CD14-positive monocyte (primary cell): ENCODE measurements at regions not wholly inside any gene's neighbourhood (a gene's known extent, or its start where the extent isn't known, plus 50 kb on each side); places are given as distances from the start of the nearest gene placed in this dataset.

ENCODE experiments used
- DNase-seq, 3 donors: peaks; one replicate each; pipeline ENCODE4 v3.0.0-alpha.2; 2011 to 2022
- H2AFZ ChIP-seq: 2 replicates; pipeline ENCODE4 v1.6.0; 2012; ENCODE audit warnings: mild to moderate bottlenecking, low read depth, low read length, inconsistent platforms; ENCODE audit not compliant: insufficient read depth, poor library complexity, severe bottlenecking
- H3K27ac ChIP-seq, 2 donors: 1 replicate in 1 of 2; 2 replicates in 1 of 2; pipeline ENCODE4 v1.5.1; 2012 to 2013; ENCODE audit warnings: low read length in 2 of 2, control low read depth in 1 of 2, inconsistent platforms in 1 of 2, low read depth in 1 of 2, mild to moderate bottlenecking in 1 of 2
- H3K27me3 ChIP-seq, 2 donors: one replicate each; pipeline versions ENCODE4 v1.6.0 to v1.6.1; 2011 to 2013; ENCODE audit warnings: low read length in 2 of 2; ENCODE audit not compliant: control insufficient read depth in 2 of 2, insufficient read depth in 2 of 2
- H3K36me3 ChIP-seq, 2 donors: replicated peaks in 1 of 2; 1 replicate in 1 of 2; 2 replicates in 1 of 2; pipeline versions ENCODE4 v1.5.1 to v1.6.1; 2012 to 2013; ENCODE audit warnings: low read length in 2 of 2, control low read depth in 1 of 2, inconsistent platforms in 1 of 2, mild to moderate bottlenecking in 1 of 2; ENCODE audit not compliant: insufficient read depth in 2 of 2, control insufficient read depth in 1 of 2
- H3K4me1 ChIP-seq, 2 donors: 1 replicate in 1 of 2; 2 replicates in 1 of 2; pipeline versions ENCODE4 v1.5.1 to v1.6.1; 2012 to 2013; ENCODE audit warnings: low read length in 2 of 2, control low read depth in 1 of 2, inconsistent platforms in 1 of 2, mild to moderate bottlenecking in 1 of 2, moderate library complexity in 1 of 2; ENCODE audit not compliant: insufficient read depth in 2 of 2, control insufficient read depth in 1 of 2
- H3K4me2 ChIP-seq: replicated peaks from 2 replicates; pipeline ENCODE3; 2012; ENCODE audit warnings: low read length, moderate library complexity, mild to moderate bottlenecking; ENCODE audit not compliant: poor library complexity, severe bottlenecking; ENCODE audit errors: extremely low read depth
- H3K4me3 ChIP-seq, 3 experiments: fragments of 200-600 bp in 1 of 3; sonication (generic) in 1 of 3; replicated peaks in 1 of 3; 1 replicate in 2 of 3; 2 replicates in 1 of 3; pipeline ENCODE4 v1.5.1; 2011 to 2013; ENCODE audit warnings: low read length in 3 of 3, mild to moderate bottlenecking in 3 of 3, control low read depth in 2 of 3, low read depth in 2 of 3, inconsistent platforms in 1 of 3, moderate library complexity in 1 of 3
- H3K79me2 ChIP-seq: 2 replicates; pipeline ENCODE4 v1.6.0; 2012; ENCODE audit warnings: mild to moderate bottlenecking, control low read depth, inconsistent platforms, low read length, moderate library complexity; ENCODE audit not compliant: insufficient read depth
- H3K9ac ChIP-seq: 2 replicates; pipeline ENCODE4 v1.6.0; 2017; ENCODE audit warnings: low read length, mild to moderate bottlenecking; ENCODE audit not compliant: insufficient read depth, poor library complexity, severe bottlenecking
- H3K9me3 ChIP-seq, 2 donors: replicated peaks in 1 of 2; 1 replicate in 1 of 2; 2 replicates in 1 of 2; pipeline versions ENCODE4 v1.5.1 to v1.6.1; 2012 to 2013; ENCODE audit warnings: low read length in 2 of 2, control low read depth in 1 of 2; ENCODE audit not compliant: control insufficient read depth in 1 of 2, insufficient read depth in 1 of 2
- H4K20me1 ChIP-seq: 2 replicates; pipeline ENCODE4 v1.6.0; 2012; ENCODE audit warnings: mild to moderate bottlenecking, low read length, control low read depth, moderate library complexity; ENCODE audit not compliant: insufficient read depth
- H3K27ac Mint-ChIP-seq, 7 donors: one replicate each; pipeline ENCODE4 v1.8.0; 2020; ENCODE audit warnings: mild to moderate bottlenecking in 7 of 7, mixed read lengths in 7 of 7, moderate library complexity in 6 of 7, inconsistent platforms in 2 of 7
- H3K27me3 Mint-ChIP-seq, 3 donors: one replicate each; pipeline ENCODE4 v1.8.0; 2021 to 2022; ENCODE audit warnings: low read depth in 3 of 3, mild to moderate bottlenecking in 3 of 3, mixed read lengths in 3 of 3, moderate library complexity in 3 of 3, inconsistent platforms in 1 of 3
- H3K36me3 Mint-ChIP-seq, 2 donors: one replicate each; pipeline ENCODE4 v1.8.0; 2020; ENCODE audit warnings: mixed read lengths in 2 of 2, inconsistent platforms in 1 of 2, mild to moderate bottlenecking in 1 of 2
- H3K4me1 Mint-ChIP-seq: one replicate; pipeline ENCODE4 v1.8.0; 2020; ENCODE audit warnings: mild to moderate bottlenecking, mixed read lengths
- H3K4me3 Mint-ChIP-seq, 2 donors: one replicate each; pipeline ENCODE4 v1.8.0; 2020; ENCODE audit warnings: mild to moderate bottlenecking in 2 of 2, mixed read lengths in 2 of 2, moderate library complexity in 1 of 2
- H3K9me3 Mint-ChIP-seq, 7 donors: one replicate each; pipeline ENCODE4 v1.8.0; 2020 to 2022; ENCODE audit warnings: mixed read lengths in 7 of 7, mild to moderate bottlenecking in 6 of 7, moderate library complexity in 6 of 7, inconsistent platforms in 2 of 7
- WGBS: methylation state at CpG from one replicate; pipeline ENCODE4 v1.1.5; 2013; ENCODE audit warnings: missing lambda C conversion rate; ENCODE audit not compliant: insufficient coverage; 5-methylcytosine and 5-hydroxymethylcytosine counted together
- intact Hi-C, 2 donors: fragments of 100-400 bp; cut with micrococcal nuclease; formaldehyde crosslinking; loops; one replicate each; pipeline versions ENCODE4 v1.15.0 to v1.15.1; 2023
- TF ChIP-seq, protein P1 (sequence below): fragments of 200-600 bp; IDR thresholded peaks from one replicate; pipeline ENCODE4 v1.8.0; 2022; ENCODE audit warnings: antibody characterized with exemption, mild to moderate bottlenecking

GRCh38 chr9:6132650-6133049 is 83.0 kb upstream of the IL33 start:
- Histone ChIP-seq H3K9ac (no peak overlapping the region), H3K4me3 (no peak overlapping the region), H2AFZ (no peak overlapping the region), H3K36me3 (no peaks in the 10 kb centered on the region), H3K79me2 (no peaks in the 10 kb centered on the region), H3K4me1 (peaks cover 5 to 11% of the 10 kb centered on the region in 2 donors), H3K9me3 (no peaks in the 10 kb centered on the region), H3K27me3 (peaks cover 8 to 19% of the 10 kb centered on the region in 2 donors), H3K4me2 (no peak overlapping the region), H3K27ac (no peak overlapping the region), H4K20me1 (no peaks in the 10 kb centered on the region)
- Mint-ChIP-seq H3K4me1 (peaks cover 16% of the 10 kb centered on the region), H3K9me3 (peaks cover 0 to 6% (median 3%) of the 10 kb centered on the region in 7 donors), H3K36me3 (no peaks in the 10 kb centered on the region), H3K27me3 (peaks cover 17 to 32% (median 18%) of the 10 kb centered on the region in 3 donors), H3K4me3 (peak overlapping the region in 1 of 2 donors; percentile 69), H3K27ac (peak overlapping the region in 1 of 7 donors; percentile 8)
- TF ChIP-seq, protein P1, sequence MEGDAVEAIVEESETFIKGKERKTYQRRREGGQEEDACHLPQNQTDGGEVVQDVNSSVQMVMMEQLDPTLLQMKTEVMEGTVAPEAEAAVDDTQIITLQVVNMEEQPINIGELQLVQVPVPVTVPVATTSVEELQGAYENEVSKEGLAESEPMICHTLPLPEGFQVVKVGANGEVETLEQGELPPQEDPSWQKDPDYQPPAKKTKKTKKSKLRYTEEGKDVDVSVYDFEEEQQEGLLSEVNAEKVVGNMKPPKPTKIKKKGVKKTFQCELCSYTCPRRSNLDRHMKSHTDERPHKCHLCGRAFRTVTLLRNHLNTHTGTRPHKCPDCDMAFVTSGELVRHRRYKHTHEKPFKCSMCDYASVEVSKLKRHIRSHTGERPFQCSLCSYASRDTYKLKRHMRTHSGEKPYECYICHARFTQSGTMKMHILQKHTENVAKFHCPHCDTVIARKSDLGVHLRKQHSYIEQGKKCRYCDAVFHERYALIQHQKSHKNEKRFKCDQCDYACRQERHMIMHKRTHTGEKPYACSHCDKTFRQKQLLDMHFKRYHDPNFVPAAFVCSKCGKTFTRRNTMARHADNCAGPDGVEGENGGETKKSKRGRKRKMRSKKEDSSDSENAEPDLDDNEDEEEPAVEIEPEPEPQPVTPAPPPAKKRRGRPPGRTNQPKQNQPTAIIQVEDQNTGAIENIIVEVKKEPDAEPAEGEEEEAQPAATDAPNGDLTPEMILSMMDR: no peak
- intact Hi-C loops: no loop called here
- 0% methylated on average over 1 of the region's 4 CpGs for WGBS
- DNase-seq: no peak

GRCh38 chr9:6128030-6128429 is 87.6 kb upstream of the IL33 start:
- H3K4me2 ChIP-seq: no peak overlapping the region
- no peaks in the 10 kb centered on the region for H4K20me1 ChIP-seq
- Mint-ChIP-seq H3K4me3 (no peak overlapping the region), H3K4me1 (peaks cover 4% of the 10 kb centered on the region), H3K9me3 (no peaks in the 10 kb centered on the region), H3K27me3 (peaks cover 23 to 38% (median 26%) of the 10 kb centered on the region in 3 donors), H3K27ac (no peak overlapping the region), H3K36me3 (no peaks in the 10 kb centered on the region)
- H3K9ac ChIP-seq: no peak overlapping the region
- H3K27ac ChIP-seq: no peak overlapping the region
- intact Hi-C loops: no loop called here
- no peaks in the 10 kb centered on the region for H3K9me3 ChIP-seq
- 87% methylated on average over 2 of the region's 2 CpGs for WGBS
- DNase-seq: no peak
- no peak overlapping the region for H2AFZ ChIP-seq
- no peaks in the 10 kb centered on the region for H3K36me3 ChIP-seq
- TF ChIP-seq, protein P1: no peak
- H3K79me2 ChIP-seq: no peaks in the 10 kb centered on the region
- peaks cover 12 to 20% of the 10 kb centered on the region in 2 donors for H3K27me3 ChIP-seq
- H3K4me3 ChIP-seq: no peak overlapping the region
- no peaks in the 10 kb centered on the region for H3K4me1 ChIP-seq
